ENCODE measurements at regions not wholly inside any gene's neighbourhood (a gene's known extent, or its start where the extent isn't known, plus 50 kb on each side); places are given as distances from the start of the nearest gene placed in this dataset.
A peak's percentile ranks its signal among the peaks of the same experiment; 100 is the strongest.

GRCh38 chr1:193558491-193559028 lies 372.1 kb upstream of the B3GALT2 start:
- DNase-seq = no peak

GRCh38 chr1:193555662-193556441 lies 369.4 kb upstream of the B3GALT2 start:
- no peak for DNase-seq

GRCh38 chr1:193553564-193553963 lies 367.2 kb upstream of the B3GALT2 start:
- no peak for DNase-seq

GRCh38 chr1:193552274-193552673 lies 365.9 kb upstream of the B3GALT2 start:
- no peak for DNase-seq

- no peak for DNase-seq
These were observed 362.7 kb upstream of the B3GALT2 start for GRCh38 chr1:193549081-193549480.

- DNase-seq = peak; percentile 2
These were observed 358.8 kb upstream of the B3GALT2 start for GRCh38 chr1:193545171-193545570.

- DNase-seq = no peak
These were observed 356.8 kb upstream of the B3GALT2 start for GRCh38 chr1:193543259-193543658.

GRCh38 chr1:193542690-193543089 lies 356.3 kb upstream of the B3GALT2 start:
- no peak for DNase-seq

GRCh38 chr1:193540511-193540910 lies 354.1 kb upstream of the B3GALT2 start:
- DNase-seq = no peak

- DNase-seq = no peak
These were observed 353.5 kb upstream of the B3GALT2 start for GRCh38 chr1:193539731-193540459.

- DNase-seq = no peak
These were observed 352.3 kb upstream of the B3GALT2 start for GRCh38 chr1:193538680-193539079.

- DNase-seq = no peak
These were observed 351.6 kb upstream of the B3GALT2 start for GRCh38 chr1:193538003-193538354.

GRCh38 chr1:193537266-193538002 lies 351.0 kb upstream of the B3GALT2 start:
- no peak for DNase-seq

- no peak for DNase-seq
These were observed 347.4 kb upstream of the B3GALT2 start for GRCh38 chr1:193533853-193534252.

GRCh38 chr1:193525917-193526710 lies 339.7 kb upstream of the B3GALT2 start:
- no peak for DNase-seq

GRCh38 chr1:193525411-193525810 lies 339.0 kb upstream of the B3GALT2 start:
- no peak for DNase-seq

- no peak for DNase-seq
These were observed 338.2 kb upstream of the B3GALT2 start for GRCh38 chr1:193524616-193525015.

GRCh38 chr1:193524021-193524420 lies 337.6 kb upstream of the B3GALT2 start:
- DNase-seq = no peak

- no peak for DNase-seq
These were observed 334.1 kb upstream of the B3GALT2 start for GRCh38 chr1:193520472-193520871.

- no peak for DNase-seq
These were observed 333.5 kb upstream of the B3GALT2 start for GRCh38 chr1:193519922-193520321.

- DNase-seq = no peak
These were observed 330.5 kb upstream of the B3GALT2 start for GRCh38 chr1:193516755-193517388.

GRCh38 chr1:193514397-193514796 lies 328.0 kb upstream of the B3GALT2 start:
- no peak for DNase-seq
